Gastroesophageal sphincter (tissue), 3 donors: ENCODE measurements at regions not wholly inside any gene's neighbourhood (a gene's known extent, or its start where the extent isn't known, plus 50 kb on each side); places are given as distances from the start of the nearest gene placed in this dataset.

Source experiments
- CTCF ChIP-seq, 4 experiments: fragments of 200-600 bp in 2 of 4; fragments of 450-650 bp in 2 of 4; sonication (generic) in 1 of 4; IDR thresholded peaks; one replicate each; pipeline ENCODE4 v1.5.1; 2017 to 2019; ENCODE audit warnings: antibody characterized with exemption in 4 of 4, mild to moderate bottlenecking in 2 of 4, moderate library complexity in 2 of 4
- EP300 ChIP-seq: sonication (generic); formaldehyde crosslinking; IDR thresholded peaks from one replicate; pipeline ENCODE4 v1.6.1; 2017; ENCODE audit warnings: antibody characterized with exemption, mild to moderate bottlenecking
- POLR2A ChIP-seq, 2 donors: fragments of 450-650 bp; IDR thresholded peaks; one replicate each; pipeline ENCODE4 v1.6.1; 2017; ENCODE audit warnings: antibody characterized with exemption in 2 of 2, mild to moderate bottlenecking in 2 of 2, moderate library complexity in 1 of 2
- POLR2AphosphoS5 ChIP-seq: sonication (generic); formaldehyde crosslinking; IDR thresholded peaks from one replicate; pipeline ENCODE4 v1.6.1; 2017; ENCODE audit warnings: antibody characterized with exemption

DNA sequence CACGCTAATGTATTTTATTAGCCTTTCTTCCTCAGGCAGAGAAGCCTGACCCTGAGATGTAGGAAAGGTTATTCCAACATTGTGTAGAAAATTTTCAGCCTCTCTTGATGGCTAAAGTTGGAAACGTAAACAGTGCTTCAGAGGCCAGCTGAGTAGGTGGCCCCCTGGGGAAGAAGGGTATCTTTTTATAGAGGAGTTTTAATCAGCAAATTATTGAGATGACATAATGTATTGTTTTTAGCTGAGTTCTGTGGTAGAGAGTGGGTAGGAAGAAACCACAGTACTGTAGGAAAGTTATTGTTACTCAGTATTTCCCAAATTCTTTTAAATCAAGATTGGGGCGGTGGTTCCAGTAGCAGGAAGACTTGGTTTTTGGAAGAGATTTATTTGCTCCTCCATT lies 268.8 kb downstream of the DLEU7 start:
- TF ChIP-seq CTCF (IDR thresholded peaks at IDR 0.05) (no peak), POLR2A (IDR thresholded peaks at IDR 0.05) (no peak), POLR2AphosphoS5 (no peak), EP300 (no peak)
